GM12891 (cell line): ENCODE measurements at regions not wholly inside any gene's neighbourhood (a gene's known extent, or its start where the extent isn't known, plus 50 kb on each side); places are given as distances from the start of the nearest gene placed in this dataset.

ENCODE experiments used
- POLR2A ChIP-seq: IDR thresholded peaks from 2 replicates; pipeline ENCODE4 v1.6.1; 2011; ENCODE audit warnings: low read depth, low read length, control low read depth
- POLR2AphosphoS5 ChIP-seq: IDR thresholded peaks from 2 replicates; pipeline ENCODE4 v1.6.1; 2011; ENCODE audit warnings: low read depth, low read length, control low read depth
- SPI1 ChIP-seq: IDR thresholded peaks from 2 replicates; pipeline ENCODE4 v1.6.1; 2011; ENCODE audit warnings: low read depth, low read length, control low read depth

DNA sequence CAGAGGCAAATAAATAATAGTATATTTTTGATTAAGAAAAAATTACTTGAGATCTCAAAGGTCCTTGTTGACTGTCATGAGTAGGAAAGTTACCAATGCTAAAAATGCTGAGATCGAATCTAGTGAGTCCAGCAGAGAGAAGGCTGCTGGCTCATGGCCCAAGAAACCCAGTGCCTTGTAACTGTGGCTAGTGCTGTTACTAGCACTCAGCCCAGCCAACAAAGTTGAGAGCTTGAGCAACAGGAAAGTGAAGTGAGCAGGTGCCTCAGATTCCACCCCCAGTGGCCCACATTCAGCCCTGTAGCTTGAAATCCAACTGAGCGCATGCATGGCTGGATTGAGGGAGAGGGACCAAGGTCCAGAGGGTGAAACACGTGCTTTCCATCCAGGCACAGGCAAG, 398.2 kb downstream of the SHANK2 start:
- TF ChIP-seq SPI1 (no peak), POLR2AphosphoS5 (no peak), POLR2A (no peak)
